ENCODE measurements at regions not wholly inside any gene's neighbourhood (a gene's known extent, or its start where the extent isn't known, plus 50 kb on each side); places are given as distances from the start of the nearest gene placed in this dataset.
"Not testable (repeated sequence)": the region's sequence is repeated elsewhere in the genome, so short reads cannot be mapped to it uniquely, and the experiment has no call there.

- Mint-ChIP-seq H3K4me3 (no peak overlapping the region), H3K27me3 (ENCODE audit: insufficient read depth) (peaks cover 12% of the 10 kb centered on the region), H3K9me3 (no peaks in the 10 kb centered on the region)
Measured at GRCh38 chr7:142528608-142529408, 220.5 kb upstream of the PRSS1 start.

GRCh38 chr7:142523821-142524460 is 225.3 kb upstream of the PRSS1 start:
- H3K9me3 Mint-ChIP-seq = no peaks in the 10 kb centered on the region
- no peak for DNase-seq
- TF ChIP-seq CTCF (IDR thresholded peaks at IDR 0.05) = peak; percentile 66
- H3K27ac Mint-ChIP-seq = no peak overlapping the region
- H3K27me3 Mint-ChIP-seq (ENCODE audit: insufficient read depth) = peaks cover 21% of the 10 kb centered on the region
- no peaks in the 10 kb centered on the region for H3K4me1 Mint-ChIP-seq (ENCODE audit: low read depth)
- no peaks in the 10 kb centered on the region for H3K36me3 Mint-ChIP-seq (ENCODE audit: low read depth)
- H3K4me3 Mint-ChIP-seq = no peak overlapping the region

More at GRCh38 chr7:142528608-142529408, 220.5 kb upstream of the PRSS1 start:
- Mint-ChIP-seq H3K36me3 (ENCODE audit: low read depth) (no peaks in the 10 kb centered on the region), H3K4me1 (ENCODE audit: low read depth) (no peaks in the 10 kb centered on the region), H3K27ac (no peak overlapping the region)
- TF ChIP-seq CTCF (IDR thresholded peaks at IDR 0.05) = no peak
- no peak for DNase-seq

- Mint-ChIP-seq H3K9me3 (no peaks in the 10 kb centered on the region), H3K4me3 (no peak overlapping the region), H3K36me3 (ENCODE audit: low read depth) (no peaks in the 10 kb centered on the region), H3K4me1 (ENCODE audit: low read depth) (no peaks in the 10 kb centered on the region), H3K27ac (no peak overlapping the region), H3K27me3 (ENCODE audit: insufficient read depth) (peaks cover 21% of the 10 kb centered on the region)
- TF ChIP-seq CTCF (IDR thresholded peaks at IDR 0.05) = no peak
- DNase-seq = no peak
Measured at GRCh38 chr7:142522735-142523134, 226.5 kb upstream of the PRSS1 start.

GRCh38 chr7:142520885-142521284 is 228.4 kb upstream of the PRSS1 start:
- not testable (repeated sequence) for DNase-seq; H3K4me1 Mint-ChIP-seq (ENCODE audit: low read depth); H3K9me3 Mint-ChIP-seq; H3K36me3 Mint-ChIP-seq (ENCODE audit: low read depth); H3K4me3 Mint-ChIP-seq; H3K27ac Mint-ChIP-seq
- peaks cover 13% of the 10 kb centered on the region for H3K27me3 Mint-ChIP-seq (ENCODE audit: insufficient read depth)
- TF ChIP-seq CTCF (IDR thresholded peaks at IDR 0.05) = peak; percentile 74

- Mint-ChIP-seq H3K4me1 (ENCODE audit: low read depth) (peaks cover 13% of the 10 kb centered on the region), H3K27me3 (ENCODE audit: insufficient read depth) (peaks cover 11% of the 10 kb centered on the region)
- H3K27ac Mint-ChIP-seq; H3K9me3 Mint-ChIP-seq; H3K4me3 Mint-ChIP-seq; H3K36me3 Mint-ChIP-seq (ENCODE audit: low read depth); DNase-seq: not testable (repeated sequence)
Measured at GRCh38 chr7:142520455-142520854, 228.8 kb upstream of the PRSS1 start.
